Cardiac muscle cell (in vitro differentiated cells and primary cell): ENCODE measurements at regions not wholly inside any gene's neighbourhood (a gene's known extent, or its start where the extent isn't known, plus 50 kb on each side); places are given as distances from the start of the nearest gene placed in this dataset.
A peak's percentile ranks its signal among the peaks of the same experiment; 100 is the strongest.

Experiments
- DNase-seq, 2 donors: peaks; one replicate each; pipeline versions ENCODE4 v3.0.0 to v3.0.0-alpha.2; 2010 to 2017; ENCODE audit warnings: low read depth in 1 of 2, low spot score in 1 of 2
- H3K27ac ChIP-seq: fragments of 200-600 bp; sonication (generic); 2 replicates; pipeline ENCODE4 v1.5.1; 2016
- H3K27me3 ChIP-seq: fragments of 200-600 bp; sonication (generic); 2 replicates; pipeline ENCODE4 v1.6.0; 2016; ENCODE audit warnings: control low read depth
- H3K36me3 ChIP-seq: fragments of 200-600 bp; sonication (generic); 2 replicates; pipeline ENCODE4 v1.5.1; 2016; ENCODE audit warnings: control low read depth
- H3K4me1 ChIP-seq: fragments of 200-600 bp; sonication (generic); 2 replicates; pipeline ENCODE4 v1.8.1; 2017; ENCODE audit warnings: low read depth, mild to moderate bottlenecking, mixed run types
- H3K4me3 ChIP-seq: fragments of 200-600 bp; sonication (generic); 2 replicates; pipeline ENCODE4 v1.5.1; 2016; ENCODE audit warnings: mild to moderate bottlenecking
- H3K9me3 ChIP-seq: fragments of 200-600 bp; sonication (generic); 2 replicates; pipeline ENCODE4 v1.5.1; 2017; ENCODE audit warnings: low read depth, mild to moderate bottlenecking, control low read depth
- TF ChIP-seq, protein P1 (sequence below): IDR thresholded peaks from 2 replicates; pipeline ENCODE4 v1.5.1; 2012; ENCODE audit warnings: low read depth, mild to moderate bottlenecking, low read length

DNA sequence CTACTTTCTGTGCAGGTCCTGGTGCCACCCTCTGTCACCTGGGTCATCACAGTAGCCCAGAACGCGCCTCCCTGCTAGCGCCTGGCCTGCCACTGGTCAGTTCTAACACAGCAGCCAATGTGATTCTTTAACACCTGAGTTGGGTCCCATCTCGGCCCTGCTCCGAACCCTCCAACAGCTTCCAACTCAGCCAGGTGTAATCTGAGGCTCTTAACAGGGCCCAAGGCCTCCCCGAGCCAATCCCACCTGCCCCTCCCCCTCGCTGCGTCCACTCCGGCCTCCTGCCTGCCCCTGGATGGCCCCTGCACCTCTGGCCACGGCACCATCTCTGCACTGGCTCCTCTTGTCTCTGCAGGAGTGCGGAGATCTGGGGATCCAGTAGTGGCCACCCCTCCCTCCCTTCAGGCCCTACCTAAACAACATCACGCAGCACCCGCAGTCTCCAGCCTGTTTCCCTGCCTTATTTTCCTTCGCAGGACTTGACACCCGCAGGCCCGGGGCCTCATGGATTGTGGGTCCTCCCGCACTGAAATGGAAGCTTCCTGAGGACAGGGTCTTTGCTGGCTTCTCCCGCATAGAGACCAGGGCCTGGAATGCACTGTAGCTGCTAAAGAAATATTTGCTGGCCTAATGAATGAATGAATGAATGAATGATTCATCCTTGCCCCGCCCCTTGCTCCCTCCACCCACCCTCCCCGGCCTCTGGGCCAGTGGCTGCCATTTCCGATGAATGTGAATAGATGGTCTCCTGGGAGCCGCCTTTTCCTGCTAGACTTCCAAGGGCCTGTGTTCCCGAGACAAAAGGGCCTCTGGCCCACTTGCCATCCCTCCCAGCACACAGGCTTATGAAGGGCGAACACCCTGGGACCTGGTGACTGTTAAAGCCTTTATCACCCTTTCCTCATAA, 174.8 kb upstream of the FOXF1 start:
- Histone ChIP-seq H3K36me3 (no peaks in the 10 kb centered on the region), H3K4me1 (peaks cover 22% of the 10 kb centered on the region), H3K27ac (no peak overlapping the region), H3K27me3 (no peaks in the 10 kb centered on the region), H3K4me3 (no peak overlapping the region), H3K9me3 (no peaks in the 10 kb centered on the region)
- TF ChIP-seq, protein P1, sequence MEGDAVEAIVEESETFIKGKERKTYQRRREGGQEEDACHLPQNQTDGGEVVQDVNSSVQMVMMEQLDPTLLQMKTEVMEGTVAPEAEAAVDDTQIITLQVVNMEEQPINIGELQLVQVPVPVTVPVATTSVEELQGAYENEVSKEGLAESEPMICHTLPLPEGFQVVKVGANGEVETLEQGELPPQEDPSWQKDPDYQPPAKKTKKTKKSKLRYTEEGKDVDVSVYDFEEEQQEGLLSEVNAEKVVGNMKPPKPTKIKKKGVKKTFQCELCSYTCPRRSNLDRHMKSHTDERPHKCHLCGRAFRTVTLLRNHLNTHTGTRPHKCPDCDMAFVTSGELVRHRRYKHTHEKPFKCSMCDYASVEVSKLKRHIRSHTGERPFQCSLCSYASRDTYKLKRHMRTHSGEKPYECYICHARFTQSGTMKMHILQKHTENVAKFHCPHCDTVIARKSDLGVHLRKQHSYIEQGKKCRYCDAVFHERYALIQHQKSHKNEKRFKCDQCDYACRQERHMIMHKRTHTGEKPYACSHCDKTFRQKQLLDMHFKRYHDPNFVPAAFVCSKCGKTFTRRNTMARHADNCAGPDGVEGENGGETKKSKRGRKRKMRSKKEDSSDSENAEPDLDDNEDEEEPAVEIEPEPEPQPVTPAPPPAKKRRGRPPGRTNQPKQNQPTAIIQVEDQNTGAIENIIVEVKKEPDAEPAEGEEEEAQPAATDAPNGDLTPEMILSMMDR: no peak
- no peak for DNase-seq

DNA sequence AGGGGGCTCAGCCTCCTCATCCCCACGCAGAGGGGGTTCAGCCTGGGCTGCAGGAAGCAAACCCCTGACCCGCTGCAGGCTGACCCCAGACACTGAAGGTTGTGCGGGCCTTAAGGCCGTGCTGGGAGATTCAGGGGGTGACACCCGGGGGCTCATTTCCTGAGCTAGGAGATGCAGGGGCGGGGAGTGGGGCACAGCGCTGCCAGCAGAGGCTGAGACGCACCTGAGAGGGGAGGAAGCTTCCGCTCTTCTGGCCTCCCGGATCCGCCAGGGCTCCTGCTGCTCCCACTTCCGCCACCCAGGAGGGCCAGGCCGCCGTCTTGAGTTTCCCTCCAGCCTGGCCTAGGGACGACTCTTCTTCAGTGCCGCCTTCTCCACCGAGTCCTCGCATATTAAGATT, 173.2 kb upstream of the FOXF1 start:
- Histone ChIP-seq H3K4me1 (peaks cover 16% of the 10 kb centered on the region), H3K27me3 (peaks cover 8% of the 10 kb centered on the region), H3K36me3 (no peaks in the 10 kb centered on the region), H3K27ac (no peak overlapping the region), H3K9me3 (no peaks in the 10 kb centered on the region), H3K4me3 (no peak overlapping the region)
- DNase-seq: no peak
- TF ChIP-seq, protein P1: no peak

DNA sequence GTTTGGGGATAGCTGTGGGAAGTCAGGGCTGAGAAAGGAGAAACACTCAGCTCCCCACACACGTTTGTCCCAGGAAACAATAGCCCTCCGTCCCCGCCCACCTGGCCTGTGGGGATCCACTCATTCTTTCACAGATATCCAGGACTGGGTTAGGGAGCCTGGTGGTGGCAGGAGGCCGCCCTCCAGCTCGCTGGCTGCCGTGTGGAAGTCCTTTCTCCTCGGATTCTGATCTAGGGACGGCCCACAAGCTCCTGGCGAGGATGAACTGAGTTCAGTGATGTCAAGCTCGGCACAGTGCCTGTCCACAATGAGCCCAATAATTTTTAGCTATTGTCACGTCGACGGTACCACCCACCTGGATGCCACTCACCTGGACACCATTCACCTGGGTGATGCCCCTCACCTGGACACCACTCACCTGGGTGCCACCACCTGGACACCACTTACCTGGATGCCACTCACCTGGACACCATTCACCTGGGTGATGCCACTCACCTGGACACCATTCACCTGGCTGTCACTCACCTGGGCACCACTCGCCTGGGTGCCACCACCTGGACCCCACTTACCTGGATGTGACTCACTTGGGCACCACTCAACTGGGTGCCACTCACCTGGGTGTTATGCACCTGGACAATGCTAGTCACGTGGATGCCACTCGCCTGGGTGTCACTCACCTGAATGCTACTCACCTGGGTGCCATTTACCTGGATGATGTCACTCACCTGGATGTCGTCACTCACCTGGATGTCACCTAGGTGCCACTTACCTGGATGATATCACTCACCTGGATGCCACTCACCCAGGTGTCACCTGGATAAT, 172.5 kb upstream of the FOXF1 start:
- Histone ChIP-seq H3K9me3 (no peaks in the 10 kb centered on the region), H3K27ac (no peak overlapping the region), H3K4me3 (no peak overlapping the region), H3K27me3 (peaks cover 11% of the 10 kb centered on the region), H3K4me1 (peaks cover 16% of the 10 kb centered on the region), H3K36me3 (no peaks in the 10 kb centered on the region)
- DNase-seq: no peak
- TF ChIP-seq, protein P1: no peak

DNA sequence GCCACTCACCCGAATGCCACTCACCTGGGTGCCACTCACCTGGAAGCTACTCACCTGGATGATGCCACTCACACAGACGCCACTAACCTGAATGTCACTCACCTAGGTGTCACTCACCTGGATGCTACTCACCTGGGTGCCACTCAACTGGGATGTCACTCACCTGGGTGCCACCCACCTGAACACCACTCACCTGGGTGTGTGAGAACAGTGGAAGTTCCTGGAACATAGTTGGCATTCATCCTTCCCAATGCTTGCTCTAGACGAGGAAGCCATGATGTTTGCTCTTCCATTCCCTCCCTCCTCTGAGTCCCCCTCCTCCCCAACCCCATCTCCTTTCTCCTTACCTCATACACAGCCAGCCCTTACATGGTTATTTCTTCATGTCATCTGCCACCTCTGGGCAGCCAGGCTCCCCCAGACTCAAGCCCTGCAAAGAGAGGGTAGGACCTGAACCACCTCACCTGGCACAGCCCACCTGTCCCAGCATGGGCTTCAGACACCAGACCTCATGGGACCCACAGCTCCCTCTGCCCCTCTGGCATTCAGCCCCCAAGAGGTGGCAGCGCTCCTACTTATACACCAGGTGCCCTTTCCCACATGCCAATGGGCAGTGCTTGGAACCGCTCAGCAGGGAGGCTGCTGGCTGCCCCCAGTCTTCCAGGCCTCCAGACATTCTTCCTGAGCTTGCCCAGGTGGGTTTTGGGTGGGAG, 171.8 kb upstream of the FOXF1 start:
- TF ChIP-seq, protein P1: no peak
- DNase-seq: peak in 1 of 2 donors; percentile 21
- H3K4me1 ChIP-seq: peaks cover 20% of the 10 kb centered on the region
- H3K27me3 ChIP-seq: peaks cover 11% of the 10 kb centered on the region
- H3K36me3 ChIP-seq: no peaks in the 10 kb centered on the region
- H3K27ac ChIP-seq: no peak overlapping the region
- H3K4me3 ChIP-seq: no peak overlapping the region
- no peaks in the 10 kb centered on the region for H3K9me3 ChIP-seq

DNA sequence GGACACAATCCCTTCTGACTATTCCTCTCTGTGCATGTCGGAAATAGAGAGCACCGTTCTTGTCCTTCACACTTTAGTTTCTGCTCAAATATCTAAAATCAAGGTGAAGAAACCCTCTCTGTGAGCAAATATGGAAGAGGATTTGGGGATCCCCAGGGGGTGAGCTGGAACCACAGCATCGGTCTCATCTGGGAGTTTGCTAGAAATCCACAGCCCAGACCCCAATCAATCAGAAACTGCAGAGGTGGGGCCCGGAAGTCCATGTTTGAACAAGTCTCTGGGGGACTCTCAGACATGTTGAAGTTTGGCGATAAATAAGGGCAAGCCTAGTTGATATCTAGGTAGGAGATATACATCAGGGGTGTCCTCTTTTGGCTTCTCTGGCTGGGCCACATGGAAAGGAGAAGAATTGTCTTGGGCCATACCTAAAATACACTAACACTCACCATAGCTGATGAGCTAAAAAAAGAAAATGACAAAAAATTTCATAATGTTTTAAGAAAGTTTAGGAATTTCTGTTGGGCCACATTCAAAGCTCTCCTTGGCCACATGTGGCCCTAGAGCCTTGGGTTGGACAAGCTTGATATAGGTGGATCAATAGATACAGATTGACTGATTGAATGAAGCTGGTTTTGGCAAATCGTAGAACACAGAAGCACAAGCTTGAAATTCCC, 168.0 kb upstream of the FOXF1 start:
- no peaks in the 10 kb centered on the region for H3K36me3 ChIP-seq
- no peak overlapping the region for H3K27ac ChIP-seq
- H3K27me3 ChIP-seq: peaks cover 11% of the 10 kb centered on the region
- no peak overlapping the region for H3K4me3 ChIP-seq
- peaks cover 13% of the 10 kb centered on the region for H3K4me1 ChIP-seq
- TF ChIP-seq, protein P1: no peak
- DNase-seq: no peak
- no peaks in the 10 kb centered on the region for H3K9me3 ChIP-seq
